Lung (tissue), 11 donors: ENCODE measurements at regions not wholly inside any gene's neighbourhood (a gene's known extent, or its start where the extent isn't known, plus 50 kb on each side); places are given as distances from the start of the nearest gene placed in this dataset.

Experiments
- ATAC-seq: fragments of 200-7000 bp; cut with Tn5 transposase; one replicate; pipeline ENCODE4 v1.9.1; 2020; ENCODE audit warnings: moderate number of reproducible peaks; ENCODE audit not compliant: insufficient read depth, low FRiP score
- DNase-seq, 3 donors: peaks; one replicate each; pipeline ENCODE4 v3.0.0-alpha.2; 2013 to 2017
- H3K27ac ChIP-seq, 2 donors: one replicate each; pipeline ENCODE4 v1.5.1; 2013; ENCODE audit warnings: mild to moderate bottlenecking in 2 of 2, moderate library complexity in 2 of 2, control low read depth in 1 of 2, inconsistent platforms in 1 of 2, low read depth in 1 of 2, low read length in 1 of 2
- H3K27me3 ChIP-seq, 3 donors: one replicate each; pipeline ENCODE4 v1.5.1; 2013; ENCODE audit warnings: low read length in 2 of 3; ENCODE audit not compliant: control insufficient read depth in 3 of 3, insufficient read depth in 3 of 3
- H3K36me3 ChIP-seq, 4 donors: one replicate each; pipeline ENCODE4 v1.5.1; 2013; ENCODE audit warnings: low read length in 4 of 4, mild to moderate bottlenecking in 1 of 4, moderate library complexity in 1 of 4; ENCODE audit not compliant: control insufficient read depth in 4 of 4, insufficient read depth in 4 of 4
- H3K4me1 ChIP-seq, 5 donors: one replicate each; pipeline ENCODE4 v1.5.1; 2013; ENCODE audit warnings: low read length in 5 of 5, mild to moderate bottlenecking in 2 of 5, moderate library complexity in 1 of 5; ENCODE audit not compliant: control insufficient read depth in 5 of 5, insufficient read depth in 5 of 5
- H3K4me3 ChIP-seq: one replicate; pipeline ENCODE4 v1.5.1; 2013; ENCODE audit warnings: mild to moderate bottlenecking, control low read depth, moderate library complexity
- H3K9ac ChIP-seq, 2 donors: one replicate each; pipeline ENCODE4 v1.5.1; 2013; ENCODE audit warnings: low read length in 2 of 2, control low read depth in 1 of 2; ENCODE audit not compliant: insufficient read depth in 1 of 2
- H3K9me3 ChIP-seq, 4 donors: one replicate each; pipeline ENCODE4 v1.5.1; 2013; ENCODE audit warnings: low read length in 3 of 4, mild to moderate bottlenecking in 1 of 4, moderate library complexity in 1 of 4; ENCODE audit not compliant: control insufficient read depth in 4 of 4, insufficient read depth in 3 of 4
- CTCF ChIP-seq: IDR thresholded peaks from 2 replicates; pipeline ENCODE4 v1.5.1; 2012; ENCODE audit warnings: mild to moderate bottlenecking; ENCODE audit errors: control extremely low read depth, extremely low read depth
- WGBS, 2 donors: extraction: QIAGEN DNeasy Blood & Tissue Kit; methylation state at CpG; one replicate each; pipeline ENCODE4 v1.1.7; 2013; 5-methylcytosine and 5-hydroxymethylcytosine counted together
- donor health status: control.
- donor health status: control.
- donor health status: Bipolar disorder and iron deficiency.
- donor health status: healthy.
- donor health status: DM: yes; HTN: yes; CAD: no.

GRCh38 chr9:115804206-115804605 is 349.4 kb upstream of the PAPPA start:
- Histone ChIP-seq H3K27me3 (no peaks in the 10 kb centered on the region), H3K36me3 (no peaks in the 10 kb centered on the region), H3K4me1 (no peaks in the 10 kb centered on the region), H3K4me3 (no peak overlapping the region), H3K27ac (no peak overlapping the region), H3K9me3 (no peaks in the 10 kb centered on the region), H3K9ac (no peak overlapping the region)
- ATAC-seq, result no peak
- WGBS, 2 donors, result 88 to 96% methylated on average over 3 of the region's 3 CpGs
- no peak for DNase-seq
- no peak for TF ChIP-seq CTCF

DNA sequence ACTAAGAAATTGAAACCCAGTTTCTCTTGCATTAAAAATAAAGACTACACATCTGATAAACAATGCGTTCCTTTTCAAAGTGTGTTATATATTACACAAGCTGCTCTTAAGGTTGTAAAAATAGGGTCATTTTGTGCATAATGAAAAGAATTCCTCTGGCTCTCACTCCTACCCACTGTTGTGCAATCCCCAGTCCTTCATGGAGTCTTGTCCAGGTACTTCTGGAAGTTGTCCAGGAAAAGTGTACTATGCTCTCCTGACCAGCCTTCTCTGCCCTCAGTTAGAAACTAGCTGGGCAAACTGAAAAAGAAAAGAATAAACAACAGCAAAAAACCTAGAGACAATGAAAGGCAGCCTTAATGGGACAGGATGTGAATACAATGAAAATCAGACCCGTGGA is 345.5 kb upstream of the PAPPA start:
- Histone ChIP-seq H3K4me1 (no peaks in the 10 kb centered on the region), H3K27ac (no peak overlapping the region), H3K9me3 (no peaks in the 10 kb centered on the region), H3K27me3 (no peaks in the 10 kb centered on the region), H3K36me3 (no peaks in the 10 kb centered on the region), H3K9ac (no peak overlapping the region), H3K4me3 (no peak overlapping the region)
- DNase-seq (peak in 1 of 3 donors; percentile 37), ATAC-seq (peak; percentile 34)
- TF ChIP-seq CTCF, result no peak
- 30 to 53% methylated on average over 2 of the region's 2 CpGs for WGBS, 2 donors

- WGBS, 2 donors, result 45 to 62% methylated on average over 5 of the region's 5 CpGs
- Histone ChIP-seq H3K9ac (no peak overlapping the region), H3K4me3 (no peak overlapping the region), H3K27ac (no peak overlapping the region), H3K36me3 (no peaks in the 10 kb centered on the region), H3K4me1 (no peaks in the 10 kb centered on the region), H3K9me3 (no peaks in the 10 kb centered on the region), H3K27me3 (no peaks in the 10 kb centered on the region)
- ATAC-seq (peak; percentile 47), DNase-seq (no peak)
- no peak for TF ChIP-seq CTCF
Measured at GRCh38 chr9:115808695-115809094, 344.9 kb upstream of the PAPPA start.

GRCh38 chr9:115810166-115810565 is 343.4 kb upstream of the PAPPA start:
- Histone ChIP-seq H3K27ac (no peak overlapping the region), H3K27me3 (no peaks in the 10 kb centered on the region), H3K9ac (no peak overlapping the region), H3K36me3 (no peaks in the 10 kb centered on the region), H3K9me3 (no peaks in the 10 kb centered on the region), H3K4me1 (no peaks in the 10 kb centered on the region), H3K4me3 (no peak overlapping the region)
- TF ChIP-seq CTCF, result no peak
- DNase-seq (no peak), ATAC-seq (no peak)
- 57 to 65% methylated on average over 2 of the region's 2 CpGs for WGBS, 2 donors
